Ovary (tissue), 3 donors: ENCODE measurements at regions not wholly inside any gene's neighbourhood (a gene's known extent, or its start where the extent isn't known, plus 50 kb on each side); places are given as distances from the start of the nearest gene placed in this dataset.

Source experiments
- CTCF ChIP-seq, 3 donors: fragments of 450-650 bp in 2 of 3; fragments of 200-600 bp in 1 of 3; IDR thresholded peaks; one replicate each; pipeline versions ENCODE4 v1.5.1 to v1.8.0; 2016 to 2022; ENCODE audit warnings: antibody characterized with exemption in 3 of 3, mild to moderate bottlenecking in 1 of 3
- EP300 ChIP-seq: sonication (generic); formaldehyde crosslinking; IDR thresholded peaks from one replicate; pipeline ENCODE4 v1.6.1; 2017; ENCODE audit warnings: antibody characterized with exemption
- POLR2A ChIP-seq: fragments of 450-650 bp; IDR thresholded peaks from one replicate; pipeline ENCODE4 v1.6.1; 2017; ENCODE audit warnings: antibody characterized with exemption, mild to moderate bottlenecking, moderate library complexity
- donor health status: DM: no; HTN: no; CAD: no.

- TF ChIP-seq POLR2A (no peak), CTCF (IDR thresholded peaks at IDR 0.05) (no peak), EP300 (no peak)
These were observed 386.0 kb upstream of the NECTIN3 start for GRCh38 chr3:110685630-110686029.
